HG02852 (cell line): ENCODE measurements at regions not wholly inside any gene's neighbourhood (a gene's known extent, or its start where the extent isn't known, plus 50 kb on each side); places are given as distances from the start of the nearest gene placed in this dataset.
"Not testable (repeated sequence)": the region's sequence is repeated elsewhere in the genome, so short reads cannot be mapped to it uniquely, and the experiment has no call there.

Source experiments
- ATAC-seq: cut with Tn5 transposase; IDR thresholded peaks from one replicate; pipeline ENCODE4 v1.9.1; 2021; ENCODE audit warnings: mild to moderate bottlenecking, moderate library complexity; ENCODE audit not compliant: unreplicated experiment

- ATAC-seq, result no peak
These were observed 1269.2 kb downstream of the EFNA5 start for GRCh38 chr5:106401561-106401960.

DNA sequence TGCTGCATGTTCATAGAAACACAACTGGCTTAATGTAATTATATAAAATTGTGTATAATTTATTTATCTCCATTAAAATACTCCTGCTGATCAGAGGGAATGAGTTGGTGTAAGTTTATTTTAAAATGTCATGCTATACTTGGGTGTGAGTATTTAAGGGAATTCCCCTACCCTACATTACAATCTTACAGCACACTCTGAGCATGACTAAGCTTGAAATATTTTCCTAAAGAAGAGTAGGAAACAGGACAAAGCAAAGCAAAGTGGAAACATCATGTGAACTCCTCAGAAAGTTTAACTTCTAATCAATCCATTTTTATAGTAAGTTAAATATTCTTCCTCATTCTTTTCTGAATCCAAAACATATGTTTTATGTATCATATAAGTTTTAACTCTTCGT is 1271.3 kb downstream of the EFNA5 start:
- ATAC-seq, result no peak

DNA sequence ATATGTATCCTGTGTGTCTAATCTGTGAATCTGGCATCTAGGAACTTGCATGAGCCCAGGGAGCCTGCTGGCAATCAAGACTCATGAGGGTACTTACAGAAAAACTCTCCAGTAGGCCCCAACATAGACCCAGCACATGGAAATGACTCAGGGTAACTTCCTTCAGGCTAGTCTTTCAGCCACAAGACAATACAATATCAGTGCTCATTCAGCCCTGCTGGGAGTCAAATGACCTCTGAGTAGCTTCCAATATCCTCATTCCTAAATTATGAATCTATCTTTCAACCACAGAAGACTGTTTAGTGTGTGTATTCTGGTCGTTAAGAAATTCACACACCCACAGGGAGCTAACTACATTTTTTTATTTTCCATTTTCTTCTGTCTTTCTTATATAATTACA is 1273.0 kb downstream of the EFNA5 start:
- ATAC-seq, result no peak

- ATAC-seq, result no peak
These were observed 1277.5 kb downstream of the EFNA5 start for GRCh38 chr5:106393276-106393675.

- ATAC-seq, result no peak
These were observed 1278.0 kb downstream of the EFNA5 start for GRCh38 chr5:106392766-106393165.

GRCh38 chr5:106387767-106388166 is 1283.0 kb downstream of the EFNA5 start:
- not testable (repeated sequence) for ATAC-seq

GRCh38 chr5:106386287-106386686 is 1284.5 kb downstream of the EFNA5 start:
- no peak for ATAC-seq

DNA sequence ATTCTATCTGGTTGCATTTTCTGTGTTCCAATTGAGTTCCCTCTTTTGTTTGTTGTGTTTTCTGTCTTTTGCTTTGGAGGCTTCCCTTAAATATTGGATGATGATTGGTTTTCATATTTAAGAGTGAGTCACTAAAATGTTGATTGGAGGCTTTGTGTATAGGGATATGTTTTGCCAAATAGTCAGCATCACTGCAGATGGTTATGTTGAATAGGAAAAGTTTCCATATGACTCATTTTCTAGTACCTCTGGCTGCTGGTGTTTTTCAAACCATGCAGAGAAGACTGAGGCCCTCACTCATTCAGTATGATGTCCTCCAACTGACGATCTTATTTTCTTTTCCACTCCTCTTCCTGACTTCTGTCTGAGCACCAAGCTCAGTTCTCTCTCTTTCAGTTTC is 1290.0 kb downstream of the EFNA5 start:
- ATAC-seq, result no peak

DNA sequence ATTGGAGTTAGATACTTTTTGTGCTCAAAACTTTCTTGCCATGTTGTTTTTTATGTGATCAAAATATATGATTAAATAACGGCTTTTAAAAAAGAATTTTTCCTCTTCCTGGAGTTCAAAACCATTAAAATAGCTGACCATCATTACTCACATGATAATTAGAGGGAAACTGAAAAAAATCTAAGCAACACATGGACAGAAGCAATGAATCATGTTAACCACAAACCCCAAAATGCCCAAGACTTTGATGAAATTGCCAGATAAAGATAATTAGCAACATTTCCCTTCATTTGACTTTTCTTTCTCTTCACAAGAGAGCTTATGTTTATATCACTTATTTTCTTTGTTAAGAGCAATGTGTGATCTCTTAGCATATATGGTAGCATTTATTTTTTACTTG is 1294.2 kb downstream of the EFNA5 start:
- ATAC-seq, result no peak

DNA sequence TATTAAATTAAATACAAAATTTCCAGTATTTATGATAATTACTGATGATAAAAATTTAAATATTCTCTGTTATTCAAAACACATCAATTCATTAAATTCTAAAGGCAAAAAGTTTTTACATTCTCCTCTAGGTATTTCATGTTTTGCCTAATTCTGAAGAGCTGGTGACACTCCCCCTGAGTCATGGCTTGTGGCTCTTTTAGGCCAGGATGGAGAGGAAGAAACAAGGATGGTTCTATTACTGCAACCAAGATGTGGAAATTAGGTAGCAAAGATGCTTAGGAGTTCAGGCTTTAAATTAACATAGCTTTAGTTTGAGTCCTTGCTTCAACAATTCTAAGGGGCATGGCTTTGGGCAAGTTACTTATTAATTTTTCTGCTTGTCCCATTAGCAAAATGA is 1295.8 kb downstream of the EFNA5 start:
- no peak for ATAC-seq

GRCh38 chr5:106368021-106368420 is 1302.7 kb downstream of the EFNA5 start:
- no peak for ATAC-seq

DNA sequence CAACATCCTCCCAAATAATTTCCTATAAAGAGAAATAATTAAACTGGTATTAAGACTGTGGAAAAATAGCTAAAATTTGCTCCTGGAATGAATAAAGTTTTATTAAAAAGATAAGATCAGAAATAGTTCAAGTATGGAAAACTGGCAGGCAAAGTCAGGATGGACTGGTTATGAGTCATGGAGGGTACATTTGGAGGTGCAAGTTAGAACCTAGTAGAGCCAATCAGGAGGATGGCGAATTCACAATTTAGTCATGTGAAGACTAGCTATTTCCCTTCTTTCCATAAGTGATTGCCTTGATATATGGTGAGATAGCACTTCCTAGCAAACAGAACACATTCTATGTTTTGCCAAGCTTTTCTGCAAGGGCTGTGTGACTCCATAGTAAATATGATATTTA is 1303.5 kb downstream of the EFNA5 start:
- no peak for ATAC-seq

GRCh38 chr5:106363578-106363977 is 1307.2 kb downstream of the EFNA5 start:
- ATAC-seq, result no peak

- ATAC-seq, result no peak
These were observed 1308.8 kb downstream of the EFNA5 start for GRCh38 chr5:106361905-106362304.

DNA sequence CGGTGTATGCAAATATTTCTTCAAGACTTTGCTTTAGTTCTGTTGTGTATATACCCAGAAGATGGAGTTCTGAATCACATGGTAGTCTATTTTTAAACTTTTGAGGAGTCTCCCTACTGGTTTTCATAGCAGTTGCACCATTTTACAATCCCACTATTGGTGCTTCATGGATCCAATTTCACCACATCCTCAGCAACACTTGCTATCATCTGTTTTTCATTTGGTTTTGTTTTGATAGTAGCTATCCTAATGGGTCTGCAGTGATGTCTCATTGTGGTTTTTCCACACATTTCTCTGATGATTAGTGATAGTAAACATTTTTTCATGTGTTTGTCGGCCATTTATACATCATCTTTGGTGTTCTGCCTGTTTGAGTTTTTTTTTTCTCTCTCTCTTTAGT is 1339.3 kb downstream of the EFNA5 start:
- ATAC-seq, result no peak

- no peak for ATAC-seq
These were observed 1346.4 kb downstream of the EFNA5 start for GRCh38 chr5:106324356-106324755.

DNA sequence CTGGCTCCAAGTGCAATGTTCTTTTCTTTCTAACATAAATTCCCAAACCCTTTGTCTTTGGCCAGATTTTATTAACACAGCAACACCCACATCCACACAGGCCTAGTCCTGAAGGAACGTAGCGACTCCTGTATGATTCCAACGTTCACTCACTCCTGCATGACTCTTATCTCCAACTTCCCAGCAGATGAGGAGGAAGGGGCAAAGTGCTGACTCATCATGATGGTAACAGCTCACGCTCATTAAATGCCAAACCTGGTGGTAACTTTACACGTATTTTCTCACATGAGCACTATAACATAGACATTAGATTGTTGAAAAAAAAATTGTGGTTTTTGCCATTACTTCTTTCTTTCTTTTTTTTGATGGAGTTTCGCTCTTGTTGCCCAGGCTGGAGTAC is 1349.5 kb downstream of the EFNA5 start:
- ATAC-seq, result no peak

DNA sequence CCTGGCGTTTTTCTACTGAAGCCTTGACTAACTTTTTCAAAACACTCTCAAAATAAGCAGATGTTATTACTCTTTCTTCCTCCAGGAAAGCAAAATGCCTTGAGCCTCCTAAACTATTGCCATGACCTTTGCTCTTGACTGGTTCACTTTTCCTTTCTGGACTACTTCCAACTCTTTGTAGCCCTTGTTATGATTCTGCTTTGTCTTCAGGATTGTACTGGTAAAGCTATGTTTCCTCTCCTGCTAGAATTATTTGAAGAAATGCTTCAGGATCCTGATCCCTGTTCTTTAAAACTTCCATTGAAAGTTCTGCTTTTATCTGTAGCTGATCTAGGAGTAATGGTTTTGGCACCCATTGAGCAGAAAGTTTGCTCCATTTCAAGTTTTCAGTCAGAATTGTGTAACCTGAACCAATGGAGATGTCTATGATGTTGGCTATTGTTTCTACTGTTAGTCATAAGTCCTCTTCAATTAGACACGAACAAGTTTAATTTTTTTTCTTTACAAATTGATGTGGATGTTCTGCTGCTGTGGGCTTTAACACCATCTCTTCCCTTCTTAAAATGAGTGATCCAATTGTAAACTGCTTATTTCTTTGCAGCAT is 1356.4 kb downstream of the EFNA5 start:
- no peak for ATAC-seq

- no peak for ATAC-seq
These were observed 1358.4 kb downstream of the EFNA5 start for GRCh38 chr5:106312360-106312759.

DNA sequence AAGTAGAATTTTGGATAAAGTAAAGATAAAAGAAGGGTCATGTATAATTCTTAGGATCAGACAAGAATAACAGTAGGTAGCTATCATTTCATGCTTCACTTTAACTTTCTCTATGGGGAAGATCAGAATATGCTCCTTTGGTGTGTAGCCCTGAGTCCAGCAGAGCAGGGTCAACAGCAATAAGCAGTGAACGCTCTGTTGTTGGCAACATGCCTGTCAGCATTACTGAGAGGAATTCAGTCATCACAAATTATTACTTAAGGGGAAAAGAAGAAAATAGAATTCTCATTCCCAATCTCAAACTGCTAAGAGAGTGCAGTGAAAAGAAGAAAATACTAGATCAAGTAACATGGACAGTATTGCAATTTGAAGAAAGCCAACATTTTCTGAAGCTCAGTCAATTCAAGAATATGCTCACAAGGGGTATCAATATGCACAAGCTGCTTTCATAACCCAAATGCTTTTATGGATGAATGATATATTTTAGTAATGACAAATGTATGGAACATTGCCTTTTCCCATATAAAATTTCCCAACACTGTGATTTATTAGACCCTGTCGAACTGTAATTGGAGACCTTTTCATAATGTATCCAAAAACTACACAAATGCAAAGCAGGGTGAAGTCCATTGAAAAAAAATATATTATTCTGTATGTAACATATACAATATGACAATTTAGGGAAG is 1359.4 kb downstream of the EFNA5 start:
- ATAC-seq, result no peak

- no peak for ATAC-seq
These were observed 1363.5 kb downstream of the EFNA5 start for GRCh38 chr5:106307265-106307664.

DNA sequence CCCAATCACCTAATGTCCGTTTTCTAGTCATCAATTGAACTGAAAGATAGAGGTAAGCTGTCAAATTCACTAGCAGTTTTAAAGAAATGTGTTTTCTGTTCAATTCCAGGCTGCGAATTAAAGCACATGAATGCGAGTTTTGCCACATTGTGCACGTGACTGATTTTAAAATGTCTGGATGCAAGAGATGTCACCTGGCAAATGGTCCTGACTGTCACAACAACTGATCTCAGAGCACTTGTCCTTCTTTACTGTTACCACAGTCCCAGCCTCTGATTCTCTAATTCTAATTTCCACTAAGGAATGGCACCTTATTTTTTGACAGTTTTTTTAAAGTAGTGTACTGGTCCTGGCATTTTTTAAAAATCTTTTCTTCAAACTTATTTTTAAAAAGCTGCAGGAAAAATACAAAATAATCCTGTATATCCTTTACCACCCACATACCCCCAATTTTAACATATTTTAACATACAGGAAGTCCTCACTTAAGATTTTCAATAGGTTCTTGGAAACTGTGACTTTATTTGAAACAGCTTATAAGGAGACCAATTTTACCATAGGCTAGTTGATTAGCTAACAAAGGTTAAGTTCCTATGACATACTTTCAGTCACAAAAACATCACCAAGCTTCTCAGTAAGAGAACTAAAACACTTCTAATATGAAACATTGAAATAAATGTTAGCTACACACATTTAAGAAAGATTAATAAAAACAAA is 1364.3 kb downstream of the EFNA5 start:
- ATAC-seq, result no peak
